PC-3 (cell line): ENCODE measurements at regions not wholly inside any gene's neighbourhood (a gene's known extent, or its start where the extent isn't known, plus 50 kb on each side); places are given as distances from the start of the nearest gene placed in this dataset.
"Not testable (repeated sequence)": the region's sequence is repeated elsewhere in the genome, so short reads cannot be mapped to it uniquely, and the experiment has no call there.

Experiments used
- ATAC-seq: fragments of 200-7000 bp; cut with Tn5 transposase; 2 replicates; pipeline ENCODE4 v1.9.1; 2020; ENCODE audit warnings: mild to moderate bottlenecking, moderate library complexity
- BruUV-seq: library from RNA; stranded (reverse); fragments of 400-500 nt; replicated peaks from 2 replicates; lab custom pipeline; 2021; lab: Mats Ljungman, UMichigan
- CTCF ChIA-PET: fragments of 300-600 bp; sonication (Branson Sonifier 250); formaldehyde crosslinking; loops from one replicate; lab custom pipeline; 2022; ENCODE audit warnings: antibody characterized with exemption; lab: Charles Lee
- POLR2A ChIA-PET: fragments of 300-600 bp; sonication (Branson Sonifier 250); formaldehyde crosslinking; loops from one replicate; lab custom pipeline; 2022; ENCODE audit warnings: antibody characterized with exemption; ENCODE audit not compliant: unreplicated experiment; lab: Charles Lee
- DNase-seq: peaks from one replicate; pipeline ENCODE4 v3.0.0-alpha.2; 2015
- H2AFZ ChIP-seq: fragments of 300-600 bp; sonication (generic); 2 replicates; pipeline ENCODE4 v1.6.0; 2016; ENCODE audit warnings: antibody characterized with exemption, low read length
- H3F3A ChIP-seq: fragments of 300-600 bp; sonication (generic); one replicate; pipeline ENCODE4 v1.6.0; 2017; ENCODE audit warnings: antibody characterized with exemption, low read length, control low read depth, mild to moderate bottlenecking; ENCODE audit not compliant: unreplicated experiment
- H3K27ac ChIP-seq: fragments of 300-600 bp; sonication (generic); 2 replicates; pipeline ENCODE4 v1.5.1; 2016; ENCODE audit warnings: mild to moderate bottlenecking, low read length
- H3K27me3 ChIP-seq: fragments of 300-600 bp; sonication (generic); 2 replicates; pipeline ENCODE4 v1.6.1; 2016; ENCODE audit warnings: low read length, mixed read lengths
- H3K36me3 ChIP-seq: fragments of 300-600 bp; sonication (generic); 2 replicates; pipeline ENCODE4 v1.6.1; 2016; ENCODE audit warnings: low read depth, mixed run types, low read length, mixed read lengths
- H3K4me1 ChIP-seq: fragments of 300-600 bp; sonication (generic); 2 replicates; pipeline ENCODE4 v1.5.1; 2016; ENCODE audit warnings: low read length; ENCODE audit not compliant: insufficient read depth
- H3K4me2 ChIP-seq: fragments of 300-600 bp; sonication (generic); 2 replicates; pipeline ENCODE4 v1.6.0; 2016; ENCODE audit warnings: low read length
- H3K4me3 ChIP-seq: fragments of 300-600 bp; sonication (generic); 2 replicates; pipeline ENCODE4 v1.5.1; 2016; ENCODE audit warnings: mild to moderate bottlenecking, low read length, mixed read lengths
- H3K79me2 ChIP-seq: fragments of 300-600 bp; sonication (generic); 2 replicates; pipeline ENCODE4 v1.6.1; 2017; ENCODE audit warnings: low read length, mixed read lengths
- H3K9ac ChIP-seq: fragments of 300-600 bp; sonication (generic); 2 replicates; pipeline ENCODE4 v1.6.0; 2016; ENCODE audit warnings: mild to moderate bottlenecking, low read length
- H3K9me2 ChIP-seq: fragments of 300-600 bp; sonication (generic); replicated peaks from 2 replicates; pipeline ENCODE4 v1.6.1; 2016; ENCODE audit warnings: mixed run types, low read length, mixed read lengths
- H3K9me3 ChIP-seq: fragments of 300-600 bp; sonication (generic); 2 replicates; pipeline ENCODE4 v1.6.1; 2016; ENCODE audit warnings: low read length, mixed read lengths
- H4K20me1 ChIP-seq: fragments of 300-600 bp; sonication (generic); 2 replicates; pipeline ENCODE4 v1.6.1; 2016; ENCODE audit warnings: low read length, mixed read lengths
- EZH2 ChIP-seq: fragments of 300-600 bp; sonication (generic); IDR thresholded peaks from one replicate; pipeline ENCODE4 v1.6.1; 2017; ENCODE audit warnings: antibody characterized with exemption, mild to moderate bottlenecking, low read length; ENCODE audit not compliant: unreplicated experiment
- EZH2phosphoT487 ChIP-seq: fragments of 300-600 bp; sonication (generic); IDR thresholded peaks from 2 replicates; pipeline ENCODE4 v1.6.1; 2018; ENCODE audit warnings: mild to moderate bottlenecking, antibody characterized with exemption, low read length, borderline replicate concordance
- intact Hi-C: fragments of 100-400 bp; cut with micrococcal nuclease; formaldehyde crosslinking; loops from 2 replicates; pipeline ENCODE4 v1.9.0; 2023
- TF ChIP-seq, protein P1 (sequence below): fragments of 300-600 bp; sonication (generic); conservative IDR thresholded peaks from 2 replicates; pipeline ENCODE4 v1.5.1; 2017; ENCODE audit warnings: antibody characterized with exemption, low read depth, mild to moderate bottlenecking, low read length

DNA sequence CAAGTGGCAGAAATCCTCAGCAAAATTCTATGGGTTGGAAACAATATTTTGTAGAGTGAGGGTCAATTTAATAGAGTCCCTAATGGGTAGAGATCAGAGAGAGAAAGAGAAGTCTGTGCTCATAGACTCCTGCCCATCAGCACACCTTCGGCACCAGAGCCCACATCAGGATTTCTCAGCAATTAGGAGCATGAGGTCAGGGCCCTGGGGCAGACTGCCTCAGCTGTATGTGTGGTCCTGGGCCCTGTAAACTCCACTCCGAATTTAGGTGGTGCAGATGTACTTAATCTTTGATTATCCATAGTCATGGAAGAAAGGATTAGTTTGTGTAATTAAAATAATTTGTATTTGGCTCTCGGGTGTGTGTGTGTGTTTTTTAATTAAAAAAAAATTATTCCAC lies 372.6 kb downstream of the AEBP2 start:
- Histone ChIP-seq H2AFZ (no peak overlapping the region), H3K9me2 (no peaks in the 10 kb centered on the region), H3F3A (no peaks in the 10 kb centered on the region), H3K27me3 (no peaks in the 10 kb centered on the region), H3K4me1 (peaks cover 4% of the 10 kb centered on the region; the same call in 1 of the 2 replicates), H3K9me3 (no peaks in the 10 kb centered on the region), H3K4me2 (no peak overlapping the region), H4K20me1 (no peaks in the 10 kb centered on the region), H3K36me3 (no peaks in the 10 kb centered on the region), H3K9ac (no peak overlapping the region), H3K27ac (no peak overlapping the region), H3K4me3 (no peak overlapping the region), H3K79me2 (no peaks in the 10 kb centered on the region)
- TF ChIP-seq EZH2 = no peak
- TF ChIP-seq EZH2phosphoT487 = no peak
- TF ChIP-seq, protein P1, sequence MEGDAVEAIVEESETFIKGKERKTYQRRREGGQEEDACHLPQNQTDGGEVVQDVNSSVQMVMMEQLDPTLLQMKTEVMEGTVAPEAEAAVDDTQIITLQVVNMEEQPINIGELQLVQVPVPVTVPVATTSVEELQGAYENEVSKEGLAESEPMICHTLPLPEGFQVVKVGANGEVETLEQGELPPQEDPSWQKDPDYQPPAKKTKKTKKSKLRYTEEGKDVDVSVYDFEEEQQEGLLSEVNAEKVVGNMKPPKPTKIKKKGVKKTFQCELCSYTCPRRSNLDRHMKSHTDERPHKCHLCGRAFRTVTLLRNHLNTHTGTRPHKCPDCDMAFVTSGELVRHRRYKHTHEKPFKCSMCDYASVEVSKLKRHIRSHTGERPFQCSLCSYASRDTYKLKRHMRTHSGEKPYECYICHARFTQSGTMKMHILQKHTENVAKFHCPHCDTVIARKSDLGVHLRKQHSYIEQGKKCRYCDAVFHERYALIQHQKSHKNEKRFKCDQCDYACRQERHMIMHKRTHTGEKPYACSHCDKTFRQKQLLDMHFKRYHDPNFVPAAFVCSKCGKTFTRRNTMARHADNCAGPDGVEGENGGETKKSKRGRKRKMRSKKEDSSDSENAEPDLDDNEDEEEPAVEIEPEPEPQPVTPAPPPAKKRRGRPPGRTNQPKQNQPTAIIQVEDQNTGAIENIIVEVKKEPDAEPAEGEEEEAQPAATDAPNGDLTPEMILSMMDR = no peak
- ChIA-PET CTCF (no interaction called here), POLR2A (no interaction called here)
- intact Hi-C loops = no loop called here
- no TSS peak for BruUV-seq
- no peak for DNase-seq
- no peak for ATAC-seq

DNA sequence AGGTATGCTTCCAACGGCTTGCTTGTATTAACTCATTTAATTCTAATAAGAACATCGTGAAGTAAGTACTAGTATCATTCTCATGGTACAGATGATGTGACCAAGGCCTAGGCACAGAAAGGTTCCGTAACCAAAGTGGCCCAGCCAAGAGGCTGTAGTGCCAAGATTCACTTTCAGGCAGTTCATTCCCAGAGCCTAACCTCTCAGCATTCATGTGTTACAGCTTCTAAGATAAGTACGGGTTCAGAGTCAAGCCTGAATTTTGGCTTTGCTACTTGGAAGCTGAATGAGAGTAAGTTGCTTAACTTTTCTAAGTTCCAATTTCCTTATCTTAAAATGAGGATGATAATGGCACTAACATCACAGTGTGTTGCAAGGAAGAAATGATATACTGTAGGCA lies 379.9 kb downstream of the AEBP2 start:
- no peak overlapping the region for H3K9ac ChIP-seq
- no peak overlapping the region for H2AFZ ChIP-seq
- no TSS peak for BruUV-seq
- TF ChIP-seq EZH2 (no peak), EZH2phosphoT487 (no peak)
- TF ChIP-seq, protein P1 = no peak
- H3K4me3 ChIP-seq = no peak overlapping the region
- DNase-seq (no peak), ATAC-seq (no peak)
- H3K9me2 ChIP-seq = no peaks in the 10 kb centered on the region
- H3K27ac ChIP-seq = no peak overlapping the region
- ChIA-PET POLR2A (no interaction called here), CTCF (no interaction called here)
- no peaks in the 10 kb centered on the region for H3K9me3 ChIP-seq
- H3K27me3 ChIP-seq = no peaks in the 10 kb centered on the region
- H4K20me1 ChIP-seq = no peaks in the 10 kb centered on the region
- H3F3A ChIP-seq = no peaks in the 10 kb centered on the region
- H3K79me2 ChIP-seq = no peaks in the 10 kb centered on the region
- intact Hi-C loops = no loop called here
- H3K4me2 ChIP-seq = no peak overlapping the region
- no peaks in the 10 kb centered on the region for H3K4me1 ChIP-seq
- no peaks in the 10 kb centered on the region for H3K36me3 ChIP-seq

DNA sequence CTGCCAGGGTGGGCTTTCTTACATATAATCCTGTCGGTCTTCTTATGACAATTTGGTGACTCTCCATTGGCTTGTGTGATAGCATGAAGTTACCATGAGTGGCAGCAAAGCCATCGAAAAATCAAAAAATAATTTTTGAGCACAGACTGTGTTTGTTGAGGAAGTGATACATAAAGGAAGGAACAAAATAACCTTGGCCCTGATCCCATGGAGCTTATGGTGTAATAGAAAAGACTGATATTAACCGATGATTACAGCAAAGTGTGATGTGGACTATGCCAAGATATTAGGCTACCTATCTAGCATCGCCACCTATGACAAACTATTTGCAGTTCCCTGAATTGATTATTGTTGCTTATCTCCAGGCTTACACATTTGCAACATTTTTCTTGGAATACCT lies 383.2 kb downstream of the AEBP2 start:
- no peak overlapping the region for H3K9ac ChIP-seq
- H3K4me1 ChIP-seq = no peaks in the 10 kb centered on the region
- intact Hi-C loops = no loop called here
- H3K27me3 ChIP-seq = no peaks in the 10 kb centered on the region
- no peaks in the 10 kb centered on the region for H3K79me2 ChIP-seq
- no peak overlapping the region for H3K4me3 ChIP-seq
- no peaks in the 10 kb centered on the region for H3K36me3 ChIP-seq
- ChIA-PET CTCF (no interaction called here), POLR2A (no interaction called here)
- TF ChIP-seq EZH2 = no peak
- TF ChIP-seq, protein P1 = no peak
- DNase-seq (no peak), ATAC-seq (no peak)
- no peak overlapping the region for H2AFZ ChIP-seq
- no peaks in the 10 kb centered on the region for H3K9me2 ChIP-seq
- no TSS peak for BruUV-seq
- H3K9me3 ChIP-seq = no peaks in the 10 kb centered on the region
- H3K4me2 ChIP-seq = no peak overlapping the region
- no peaks in the 10 kb centered on the region for H4K20me1 ChIP-seq
- no peak overlapping the region for H3K27ac ChIP-seq
- H3F3A ChIP-seq = no peaks in the 10 kb centered on the region

DNA sequence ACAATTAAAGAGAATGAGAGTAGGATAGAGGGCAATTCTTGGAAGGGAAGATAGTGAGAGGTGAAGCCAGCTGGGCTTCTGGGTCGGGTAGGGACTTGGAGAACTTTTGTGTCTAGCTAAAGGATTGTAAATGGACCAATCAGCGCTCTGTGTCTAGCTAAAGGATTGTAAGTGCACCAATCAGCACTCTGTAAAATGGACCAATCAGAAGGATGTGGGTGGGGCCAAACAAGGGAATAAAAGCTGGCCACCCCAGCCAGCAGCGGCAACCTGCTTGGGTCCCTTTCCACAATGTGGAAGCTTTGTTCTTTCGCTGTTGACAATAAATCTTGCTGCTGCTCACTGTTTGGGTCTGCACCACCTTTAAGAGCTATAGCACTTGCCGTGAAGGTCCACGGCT lies 384.0 kb downstream of the AEBP2 start:
- intact Hi-C loops, H3F3A ChIP-seq, H3K27me3 ChIP-seq, POLR2A ChIA-PET, H2AFZ ChIP-seq, H3K9me3 ChIP-seq, BruUV-seq, ATAC-seq, H4K20me1 ChIP-seq, H3K9me2 ChIP-seq, H3K9ac ChIP-seq, H3K27ac ChIP-seq, H3K36me3 ChIP-seq, DNase-seq, H3K4me3 ChIP-seq, H3K4me1 ChIP-seq, H3K79me2 ChIP-seq, CTCF ChIA-PET, H3K4me2 ChIP-seq: not testable (repeated sequence)
